Kidney epithelial cell (primary cell): ENCODE measurements at regions not wholly inside any gene's neighbourhood (a gene's known extent, or its start where the extent isn't known, plus 50 kb on each side); places are given as distances from the start of the nearest gene placed in this dataset.

Experiments
- DNase-seq: peaks from one replicate; pipeline ENCODE4 v3.0.0-alpha.2; 2010; ENCODE audit warnings: low read depth
- H3K27me3 ChIP-seq: 2 replicates; pipeline ENCODE4 v1.6.0; 2011; ENCODE audit warnings: low read length; ENCODE audit not compliant: control insufficient read depth, insufficient read depth
- H3K36me3 ChIP-seq: 2 replicates; pipeline ENCODE4 v1.5.1; 2011; ENCODE audit warnings: low read length; ENCODE audit not compliant: control insufficient read depth, insufficient read depth
- H3K4me3 ChIP-seq: 2 replicates; pipeline ENCODE4 v1.5.1; 2011; ENCODE audit warnings: low read depth, mild to moderate bottlenecking, control low read depth, low read length
- CTCF ChIP-seq: IDR thresholded peaks from 2 replicates; pipeline ENCODE4 v1.5.1; 2011; ENCODE audit warnings: mild to moderate bottlenecking, moderate library complexity, low read length, control low read depth, inconsistent platforms; ENCODE audit not compliant: insufficient read depth, poor library complexity, severe bottlenecking

GRCh38 chr14:100391173-100391572, 68.0 kb downstream of the SLC25A47 start:
- Histone ChIP-seq H3K27me3 (no peaks in the 10 kb centered on the region), H3K36me3 (no peaks in the 10 kb centered on the region), H3K4me3 (no peak overlapping the region)
- TF ChIP-seq CTCF, result no peak
- no peak for DNase-seq

GRCh38 chr14:100391724-100392123, 68.6 kb downstream of the SLC25A47 start:
- no peak for DNase-seq
- Histone ChIP-seq H3K36me3 (no peaks in the 10 kb centered on the region), H3K4me3 (no peak overlapping the region), H3K27me3 (no peaks in the 10 kb centered on the region)
- no peak for TF ChIP-seq CTCF

- TF ChIP-seq CTCF, result no peak
- Histone ChIP-seq H3K36me3 (no peaks in the 10 kb centered on the region), H3K27me3 (no peaks in the 10 kb centered on the region), H3K4me3 (no peak overlapping the region)
- no peak for DNase-seq
Measured at GRCh38 chr14:100392356-100392755, 69.2 kb downstream of the SLC25A47 start.

GRCh38 chr14:100393362-100393761, 70.2 kb downstream of the SLC25A47 start:
- H3K4me3 ChIP-seq, result no peak overlapping the region
- DNase-seq, result no peak
- H3K36me3 ChIP-seq, result no peaks in the 10 kb centered on the region
- H3K27me3 ChIP-seq, result no peaks in the 10 kb centered on the region
- no peak for TF ChIP-seq CTCF

GRCh38 chr14:100393906-100394732, 71.0 kb downstream of the SLC25A47 start:
- DNase-seq, result no peak
- Histone ChIP-seq H3K4me3 (no peak overlapping the region), H3K27me3 (no peaks in the 10 kb centered on the region), H3K36me3 (no peaks in the 10 kb centered on the region)
- no peak for TF ChIP-seq CTCF
